Ureter (tissue), 1 donor: ENCODE measurements at regions not wholly inside any gene's neighbourhood (a gene's known extent, or its start where the extent isn't known, plus 50 kb on each side); places are given as distances from the start of the nearest gene placed in this dataset.

Experiments
- DNase-seq: peaks from one replicate; pipeline ENCODE4 v3.0.0-alpha.2; 2020; ENCODE audit warnings: low spot score
- donor health status: DM: yes; HTN: yes; CAD: no.

DNA sequence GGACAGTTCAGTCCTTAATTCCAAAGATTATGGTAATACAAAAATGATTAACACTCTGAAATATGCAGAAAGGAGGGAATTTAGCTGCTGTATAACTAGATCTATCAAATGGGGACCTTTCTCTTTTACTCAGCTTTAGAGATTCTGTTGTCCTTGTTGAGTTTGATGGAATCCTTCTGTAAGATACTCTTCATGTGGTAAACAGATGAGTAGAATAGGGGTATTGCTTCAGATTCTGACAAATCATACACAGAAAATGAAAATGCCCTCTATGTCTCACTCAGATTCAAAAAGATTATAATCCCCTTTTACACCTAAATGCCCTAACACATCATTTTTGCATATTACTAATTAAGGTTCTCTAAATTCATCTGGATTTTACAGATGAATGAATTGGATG, 50.7 kb downstream of the ARHGAP35 start:
- no peak for DNase-seq

DNA sequence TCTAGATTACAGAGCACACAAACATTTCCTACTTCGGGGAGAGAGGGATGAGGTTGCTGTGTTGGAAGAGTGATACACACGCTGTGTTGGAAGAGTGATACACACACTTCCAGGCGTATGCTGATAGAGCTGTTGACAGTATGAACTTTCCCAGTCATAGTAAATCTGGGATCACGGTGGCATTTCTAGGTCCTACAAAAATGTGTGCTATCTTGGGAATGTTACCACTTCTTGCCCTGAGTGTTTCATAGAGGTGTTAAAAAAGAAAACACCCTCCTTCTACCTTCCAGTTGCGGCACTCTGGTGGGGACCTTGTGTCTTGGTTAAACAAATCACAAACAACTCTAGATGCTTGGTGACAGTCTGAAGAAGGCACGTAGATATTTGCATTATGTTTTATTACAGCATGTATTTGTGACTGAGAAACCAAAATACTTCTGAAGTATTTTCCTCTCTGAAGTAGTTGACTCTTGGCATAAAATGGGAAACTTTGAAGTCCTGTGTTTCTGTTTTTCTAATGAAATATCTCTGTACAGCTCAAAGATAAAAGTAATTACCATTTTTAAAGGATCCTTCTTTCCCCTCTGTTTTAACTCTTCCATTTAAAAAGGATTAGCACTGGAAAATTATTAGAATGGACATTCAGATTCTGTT, 52.5 kb downstream of the ARHGAP35 start:
- DNase-seq = no peak

- DNase-seq = no peak
Measured at GRCh38 chr19:46913852-46914430, 53.1 kb downstream of the ARHGAP35 start.

DNA sequence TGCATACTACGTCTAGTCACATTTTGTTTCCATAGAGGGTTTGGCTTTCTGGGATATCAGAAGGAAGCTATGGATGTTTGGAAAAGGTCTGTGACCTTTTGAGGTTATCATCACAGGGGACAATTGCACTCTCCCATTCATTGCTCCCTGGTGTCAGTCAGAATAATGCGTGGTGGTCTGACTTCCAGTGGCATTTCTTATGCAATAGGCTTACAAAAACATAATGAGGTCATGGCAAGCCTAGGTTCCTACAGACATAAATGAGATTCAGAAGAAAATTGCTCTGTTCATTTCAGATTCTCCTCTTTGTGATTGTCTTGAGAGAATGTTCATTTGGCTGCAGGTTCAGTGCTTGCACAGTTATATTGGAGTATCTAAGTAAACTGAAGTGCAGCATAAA, 54.6 kb downstream of the ARHGAP35 start:
- DNase-seq = no peak

DNA sequence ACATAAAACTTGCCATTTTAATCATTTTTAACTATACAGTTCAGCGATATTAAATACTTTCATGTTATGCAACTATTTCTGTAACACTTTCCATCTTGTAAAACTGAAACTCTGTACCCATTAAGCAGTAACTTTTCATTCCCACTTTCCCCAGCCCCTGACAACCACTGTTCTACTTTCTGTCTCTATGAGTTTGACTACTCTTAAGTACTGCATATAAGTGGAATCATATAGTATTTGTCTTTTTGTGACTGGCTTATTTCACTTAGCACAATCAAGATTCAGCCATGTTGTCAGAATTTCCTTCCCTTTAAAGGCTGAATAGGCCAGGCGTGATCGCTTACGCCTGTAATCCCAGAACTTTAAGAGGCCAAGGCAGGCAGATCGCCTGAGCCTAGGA, 56.2 kb downstream of the ARHGAP35 start:
- no peak for DNase-seq

- DNase-seq = no peak
Measured at GRCh38 chr19:46919324-46919723, 58.5 kb downstream of the ARHGAP35 start.

DNA sequence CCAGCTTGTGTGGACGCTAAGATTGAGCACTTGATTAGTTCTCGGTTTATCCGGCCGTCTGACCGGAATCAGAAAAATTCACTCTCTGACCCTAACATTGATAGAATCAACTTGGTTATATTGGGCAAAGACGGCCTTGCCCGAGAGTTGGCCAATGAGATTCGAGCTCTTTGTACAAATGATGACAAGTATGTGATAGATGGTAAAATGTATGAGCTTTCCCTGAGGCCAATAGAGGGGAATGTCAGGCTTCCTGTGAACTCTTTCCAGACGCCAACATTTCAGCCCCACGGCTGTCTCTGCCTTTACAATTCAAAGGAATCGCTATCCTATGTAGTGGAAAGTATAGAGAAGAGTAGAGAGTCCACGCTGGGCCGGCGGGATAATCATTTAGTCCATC, 59.6 kb downstream of the ARHGAP35 start:
- no peak for DNase-seq

- DNase-seq = no peak
Measured at GRCh38 chr19:46921071-46921470, 60.3 kb downstream of the ARHGAP35 start.

- no peak for DNase-seq
Measured at GRCh38 chr19:46922465-46922864, 61.7 kb downstream of the ARHGAP35 start.

DNA sequence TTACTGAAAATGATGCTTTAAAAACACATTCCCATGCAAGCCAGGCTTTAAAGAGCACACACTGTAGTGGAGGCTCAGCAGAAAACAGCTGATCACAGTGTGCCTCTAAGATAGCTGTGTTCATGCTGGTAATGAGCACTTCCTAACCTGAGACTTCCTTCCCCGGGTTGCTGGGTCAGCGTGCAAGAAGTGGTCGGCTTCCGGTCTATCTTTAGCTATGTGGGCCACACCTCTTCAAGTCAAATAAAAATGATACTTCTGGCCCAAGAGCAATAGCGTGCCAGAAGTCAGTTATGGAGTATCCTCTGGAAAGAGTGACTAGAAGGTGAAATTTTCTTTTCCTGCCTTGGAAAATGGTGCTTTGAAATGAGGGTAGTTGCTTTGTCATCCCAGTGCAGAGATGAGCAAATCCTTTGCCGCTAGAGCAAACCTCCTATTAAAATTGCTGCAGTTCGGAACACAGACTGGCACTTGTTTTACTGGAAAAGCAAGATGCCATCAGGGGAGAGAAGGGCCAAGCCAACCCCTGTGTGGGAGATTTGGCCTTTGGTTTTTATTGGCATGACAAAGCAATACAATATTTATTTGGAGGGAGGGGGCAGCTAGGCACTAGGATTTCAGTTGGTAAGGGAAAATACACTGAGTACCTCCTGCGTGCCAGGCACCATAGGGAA, 64.2 kb downstream of the ARHGAP35 start:
- no peak for DNase-seq

- no peak for DNase-seq
Measured at GRCh38 chr19:46925548-46925950, 64.8 kb downstream of the ARHGAP35 start.

DNA sequence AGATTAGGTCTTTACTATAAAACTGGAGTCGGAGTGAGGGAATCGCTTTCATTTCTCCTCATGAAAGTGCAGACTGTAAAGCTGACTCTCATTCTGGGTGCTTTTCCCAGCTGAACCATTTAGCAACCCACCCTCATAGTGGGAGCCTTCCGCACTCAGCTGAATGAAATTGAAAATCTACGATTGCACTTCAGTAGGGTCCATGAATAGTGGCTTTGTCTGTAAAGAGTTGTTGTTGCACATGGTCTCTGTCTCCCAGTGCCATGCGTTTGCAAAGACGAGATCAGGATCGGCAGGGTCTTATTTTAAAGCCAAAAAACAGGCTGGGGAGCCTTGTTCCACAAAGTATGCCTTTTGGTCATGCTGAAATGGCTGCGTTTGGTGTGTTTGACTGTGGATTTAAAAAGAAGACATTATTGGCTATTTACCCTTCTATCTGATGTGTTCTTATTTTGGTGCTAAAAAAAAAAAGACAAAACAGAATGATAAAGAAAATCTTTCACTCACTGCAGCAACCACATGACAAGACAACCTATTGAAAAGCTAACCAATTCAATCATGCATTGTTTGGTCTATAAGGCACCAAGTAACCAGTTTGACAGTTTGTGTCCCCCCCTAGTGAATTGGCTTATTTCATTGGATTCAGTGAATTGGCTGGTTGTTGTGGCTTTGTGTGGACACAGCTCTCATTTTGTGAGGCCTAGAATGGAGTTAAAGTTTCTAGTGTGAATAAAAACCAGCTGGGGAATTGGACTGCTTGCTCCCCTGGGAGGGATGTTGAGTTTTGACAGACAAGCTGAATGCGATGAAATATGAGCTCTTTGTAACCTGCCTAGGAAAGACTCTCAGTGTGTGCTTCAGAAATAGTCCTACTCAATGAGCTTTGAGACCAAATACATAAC, 65.6 kb downstream of the ARHGAP35 start:
- DNase-seq = no peak

DNA sequence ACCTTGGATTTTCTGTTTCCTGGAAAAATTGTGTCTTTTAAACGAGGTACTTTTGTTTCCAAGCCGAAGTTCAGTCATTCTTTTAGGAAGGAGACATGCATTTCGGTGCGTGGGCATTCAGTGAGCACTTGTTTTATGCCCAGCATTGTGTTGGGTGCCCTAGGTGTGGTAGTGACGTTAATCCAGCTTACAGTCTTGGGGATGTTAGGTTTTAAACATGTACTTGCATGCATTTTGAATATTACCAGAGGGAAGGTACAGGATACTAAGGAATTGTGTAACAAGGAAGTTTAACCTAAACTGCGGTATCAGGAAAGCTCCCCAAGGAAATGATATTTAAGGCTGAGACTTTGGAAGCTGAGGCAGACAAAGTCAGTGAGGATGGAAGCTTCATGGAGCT, 66.3 kb downstream of the ARHGAP35 start:
- no peak for DNase-seq

DNA sequence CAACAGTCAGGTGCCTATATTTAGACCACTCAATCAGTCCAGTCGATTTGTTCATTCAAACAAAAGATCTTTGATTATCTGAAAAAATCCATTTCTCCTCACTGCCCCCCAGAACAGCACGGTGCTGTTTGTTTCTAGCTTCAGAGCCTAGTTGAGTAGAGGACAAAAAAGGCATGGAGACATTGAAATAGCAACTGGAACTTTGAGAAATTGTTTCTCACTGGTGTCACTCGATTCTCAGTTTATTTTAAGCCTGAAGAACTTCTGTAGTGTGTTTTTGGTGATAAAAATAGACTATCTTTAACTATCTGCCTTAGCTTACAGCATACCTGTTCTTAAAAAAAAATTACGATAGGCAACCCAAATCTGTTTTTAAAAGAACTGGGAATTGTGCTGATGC, 67.1 kb downstream of the ARHGAP35 start:
- no peak for DNase-seq

- DNase-seq = no peak
Measured at GRCh38 chr19:46928951-46929350, 68.2 kb downstream of the ARHGAP35 start.

- no peak for DNase-seq
Measured at GRCh38 chr19:46931202-46931601, 70.4 kb downstream of the ARHGAP35 start.

- no peak for DNase-seq
Measured at GRCh38 chr19:46932346-46932745, 71.5 kb downstream of the ARHGAP35 start.

- DNase-seq = no peak
Measured at GRCh38 chr19:46935066-46935663, 74.4 kb downstream of the ARHGAP35 start.

GRCh38 chr19:46943150-46943946, 76.3 kb upstream of the NPAS1 start:
- no peak for DNase-seq

DNA sequence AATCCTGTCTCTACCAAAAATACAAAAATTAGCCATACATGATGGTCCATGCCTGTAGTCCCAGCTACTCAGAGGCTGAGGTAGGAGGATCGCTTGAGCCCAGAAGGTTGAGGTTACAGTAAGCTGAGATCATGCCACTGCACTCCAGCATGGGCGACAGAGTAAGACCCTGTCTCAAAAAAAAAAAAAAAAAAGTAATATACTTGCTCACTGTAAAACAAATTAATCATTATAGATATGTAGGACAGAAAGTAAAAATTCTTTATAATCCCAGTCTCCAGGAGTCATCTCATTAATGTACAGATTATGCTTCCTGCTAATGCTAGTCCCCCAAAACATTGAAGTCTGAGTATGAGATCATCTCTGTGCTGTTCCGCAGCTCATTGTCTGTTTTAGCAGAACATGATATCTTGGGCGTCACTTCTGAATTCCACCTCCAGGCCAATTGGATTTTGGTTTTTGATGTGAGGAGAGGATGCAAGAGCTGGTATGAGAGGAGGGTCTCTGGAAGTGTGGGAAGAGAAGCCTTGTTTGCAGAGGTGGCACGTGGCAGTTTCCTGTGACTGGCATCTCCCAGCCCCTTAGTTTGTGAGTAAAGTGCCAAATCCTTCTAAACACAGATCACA, 75.4 kb upstream of the NPAS1 start:
- DNase-seq = no peak
